Caco-2 (cell line): ENCODE measurements at regions not wholly inside any gene's neighbourhood (a gene's known extent, or its start where the extent isn't known, plus 50 kb on each side); places are given as distances from the start of the nearest gene placed in this dataset.

Source experiments
- BruUV-seq: library from RNA; stranded (reverse); fragments of 400-500 nt; replicated peaks from 2 replicates; lab custom pipeline; 2021; lab: Mats Ljungman, UMichigan
- CTCF ChIA-PET: fragments of 300-600 bp; sonication (Branson Sonifier 250); formaldehyde crosslinking; loops from one replicate; lab custom pipeline; 2022; ENCODE audit warnings: antibody characterized with exemption; lab: Charles Lee
- POLR2A ChIA-PET: fragments of 300-600 bp; sonication (Branson Sonifier 250); formaldehyde crosslinking; loops from one replicate; lab custom pipeline; 2022; ENCODE audit warnings: antibody characterized with exemption; lab: Charles Lee
- DNase-seq, 2 experiments: peaks; one replicate each; pipeline versions ENCODE4 v3.0.0 to v3.0.0-alpha.2; 2020 to 2022
- H3K27me3 ChIP-seq: replicated peaks from 2 replicates; pipeline ENCODE4 v1.6.0; 2011; ENCODE audit warnings: low read length; ENCODE audit not compliant: control insufficient read depth, insufficient read depth
- H3K36me3 ChIP-seq: 2 replicates; pipeline ENCODE4 v1.5.1; 2011; ENCODE audit warnings: low read length; ENCODE audit not compliant: control insufficient read depth, insufficient read depth
- H3K4me1 ChIP-seq: fragments of 250-450 bp; sonication (Bioruptor Pico); 2 replicates; pipeline ENCODE4 v1.5.1; 2020; ENCODE audit warnings: mild to moderate bottlenecking
- H3K4me3 ChIP-seq: 2 replicates; pipeline ENCODE4 v1.5.1; 2011; ENCODE audit warnings: low read depth, mild to moderate bottlenecking, control low read depth, low read length
- H3K9me3 ChIP-seq: fragments of 250-450 bp; sonication (Bioruptor Pico); 2 replicates; pipeline ENCODE4 v1.5.1; 2020; ENCODE audit warnings: mild to moderate bottlenecking, moderate library complexity
- H3K27ac Mint-ChIP-seq: one replicate; pipeline ENCODE4 v1.8.0; 2022; ENCODE audit warnings: mixed read lengths; ENCODE audit not compliant: unreplicated experiment
- H3K27me3 Mint-ChIP-seq: one replicate; pipeline ENCODE4 v1.8.0; 2022; ENCODE audit warnings: mixed read lengths; ENCODE audit not compliant: insufficient read depth, unreplicated experiment
- H3K36me3 Mint-ChIP-seq: one replicate; pipeline ENCODE4 v1.8.0; 2022; ENCODE audit warnings: mild to moderate bottlenecking, mixed read lengths; ENCODE audit not compliant: insufficient read depth, unreplicated experiment
- H3K4me1 Mint-ChIP-seq: one replicate; pipeline ENCODE4 v1.8.0; 2022; ENCODE audit warnings: low read depth, mixed read lengths; ENCODE audit not compliant: unreplicated experiment
- H3K4me3 Mint-ChIP-seq: one replicate; pipeline ENCODE4 v1.8.0; 2022; ENCODE audit warnings: mild to moderate bottlenecking, moderate library complexity, mixed read lengths; ENCODE audit not compliant: unreplicated experiment
- H3K9me3 Mint-ChIP-seq: one replicate; pipeline ENCODE4 v1.8.0; 2022; ENCODE audit warnings: mixed read lengths; ENCODE audit not compliant: unreplicated experiment
- CTCF ChIP-seq, 2 experiments: fragments of 200-600 bp in 1 of 2; IDR thresholded peaks; 1 replicate in 1 of 2; 2 replicates in 1 of 2; pipeline versions ENCODE4 v1.5.1 to v1.8.0; 2011 to 2022; ENCODE audit warnings: antibody characterized with exemption in 1 of 2, control low read depth in 1 of 2, inconsistent platforms in 1 of 2, low read depth in 1 of 2, low read length in 1 of 2, mild to moderate bottlenecking in 1 of 2, moderate library complexity in 1 of 2; ENCODE audit not compliant: insufficient read depth in 1 of 2, severe bottlenecking in 1 of 2, unreplicated experiment in 1 of 2
- intact Hi-C: fragments of 100-400 bp; cut with micrococcal nuclease; formaldehyde crosslinking; loops from one replicate; pipeline ENCODE4 v1.10.0; 2022; ENCODE audit not compliant: unreplicated experiment

DNA sequence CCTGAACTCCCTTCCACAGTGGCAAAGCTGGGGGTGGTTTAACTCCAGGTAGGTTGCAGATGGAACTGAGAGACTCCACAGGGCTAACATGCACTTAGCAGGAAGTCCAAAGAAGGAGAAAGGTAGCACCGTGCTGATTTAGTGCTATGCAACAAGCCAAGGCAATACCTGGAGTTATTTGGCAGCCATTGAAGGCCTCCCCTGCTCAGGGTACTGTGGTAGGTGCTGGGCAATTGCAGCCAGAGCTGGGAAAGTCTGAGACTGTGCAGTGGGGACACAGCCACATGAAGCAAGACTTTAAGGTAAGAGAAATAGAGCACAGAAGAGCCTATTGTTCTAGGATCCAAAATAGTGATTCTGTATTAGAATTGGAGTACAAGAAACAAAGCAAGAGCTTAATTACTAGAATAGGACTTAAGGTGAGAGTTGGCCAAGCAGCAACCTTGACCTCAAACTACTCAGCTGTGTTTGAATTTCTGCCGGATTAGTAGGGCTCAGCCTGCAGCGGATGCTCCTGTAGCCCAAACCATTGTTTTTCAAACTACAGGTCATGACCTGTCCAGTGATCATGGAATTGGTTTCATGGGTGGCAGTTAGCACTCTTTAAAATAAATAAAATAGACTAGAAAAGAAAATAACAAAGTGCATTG lies 80.8 kb upstream of the STMND1 start:
- Histone ChIP-seq H3K36me3 (no peaks in the 10 kb centered on the region), H3K4me1 (no peaks in the 10 kb centered on the region), H3K4me3 (no peak overlapping the region), H3K27me3 (no peaks in the 10 kb centered on the region), H3K9me3 (no peaks in the 10 kb centered on the region)
- Mint-ChIP-seq H3K27me3 (no peaks in the 10 kb centered on the region), H3K9me3 (no peaks in the 10 kb centered on the region), H3K4me1 (no peaks in the 10 kb centered on the region), H3K36me3 (no peaks in the 10 kb centered on the region), H3K27ac (no peak overlapping the region), H3K4me3 (no peak overlapping the region)
- ChIA-PET POLR2A (no interaction called here), CTCF (no interaction called here)
- no peak for DNase-seq
- TF ChIP-seq CTCF (IDR thresholded peaks at IDR 0.05; ENCODE audit: insufficient read depth in 1 of 2, low read depth in 1 of 2, low read length in 1 of 2, severe bottlenecking in 1 of 2, unreplicated experiment in 1 of 2) = no peak
- BruUV-seq = no TSS peak
- intact Hi-C loops = no loop called here

GRCh38 chr6:17018425-17018824 lies 83.4 kb upstream of the STMND1 start:
- H3K27me3 ChIP-seq = no peaks in the 10 kb centered on the region
- TF ChIP-seq CTCF (IDR thresholded peaks at IDR 0.05; ENCODE audit: insufficient read depth in 1 of 2, low read depth in 1 of 2, low read length in 1 of 2, severe bottlenecking in 1 of 2, unreplicated experiment in 1 of 2) = no peak
- ChIA-PET CTCF (interaction anchor here (2.0 kb wide), 1 partner anchor 68 kb away, joined by 5 read pairs; no protein-coding TSS in a partner anchor), POLR2A (no interaction called here)
- intact Hi-C loops = no loop called here
- Mint-ChIP-seq H3K27ac (no peak overlapping the region), H3K27me3 (no peaks in the 10 kb centered on the region), H3K4me1 (no peaks in the 10 kb centered on the region), H3K36me3 (no peaks in the 10 kb centered on the region), H3K9me3 (no peaks in the 10 kb centered on the region), H3K4me3 (no peak overlapping the region)
- H3K36me3 ChIP-seq = no peaks in the 10 kb centered on the region
- no TSS peak for BruUV-seq
- H3K4me1 ChIP-seq = no peaks in the 10 kb centered on the region
- H3K9me3 ChIP-seq = no peaks in the 10 kb centered on the region
- DNase-seq = no peak
- H3K4me3 ChIP-seq = no peak overlapping the region

DNA sequence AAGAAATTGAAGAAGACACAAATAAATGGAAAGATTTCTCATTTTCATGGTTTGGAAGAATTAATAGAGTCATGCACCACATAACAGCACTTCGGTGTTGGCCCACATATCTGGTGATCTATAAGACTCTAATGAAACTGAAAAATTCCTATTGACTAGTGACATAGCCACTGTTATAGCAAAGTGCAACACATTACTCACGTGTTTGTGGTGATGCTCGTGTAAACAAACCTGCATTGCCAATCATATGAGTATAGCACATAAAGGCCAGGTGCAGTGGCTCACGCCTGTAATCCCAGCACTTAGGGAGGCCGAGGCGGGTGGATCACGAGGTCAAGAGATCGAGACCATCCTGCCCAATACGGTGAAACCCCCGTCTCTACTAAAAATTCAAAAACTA lies 84.4 kb upstream of the STMND1 start:
- no peaks in the 10 kb centered on the region for H3K9me3 Mint-ChIP-seq
- no peaks in the 10 kb centered on the region for H3K36me3 ChIP-seq
- H3K4me3 ChIP-seq = no peak overlapping the region
- H3K27ac Mint-ChIP-seq = no peak overlapping the region
- no peaks in the 10 kb centered on the region for H3K27me3 Mint-ChIP-seq
- no peaks in the 10 kb centered on the region for H3K9me3 ChIP-seq
- no peak for TF ChIP-seq CTCF (IDR thresholded peaks at IDR 0.05; ENCODE audit: insufficient read depth in 1 of 2, low read depth in 1 of 2, low read length in 1 of 2, severe bottlenecking in 1 of 2, unreplicated experiment in 1 of 2)
- H3K36me3 Mint-ChIP-seq = no peaks in the 10 kb centered on the region
- CTCF ChIA-PET = interaction anchor here (2.0 kb wide), 1 partner anchor 69 kb away, joined by 5 read pairs; no protein-coding TSS in a partner anchor
- intact Hi-C loops = no loop called here
- BruUV-seq = no TSS peak
- H3K4me1 Mint-ChIP-seq = no peaks in the 10 kb centered on the region
- POLR2A ChIA-PET = no interaction called here
- H3K4me3 Mint-ChIP-seq = no peak overlapping the region
- no peaks in the 10 kb centered on the region for H3K27me3 ChIP-seq
- no peak for DNase-seq
- H3K4me1 ChIP-seq = no peaks in the 10 kb centered on the region
